ENCODE measurements at regions not wholly inside any gene's neighbourhood (a gene's known extent, or its start where the extent isn't known, plus 50 kb on each side); places are given as distances from the start of the nearest gene placed in this dataset.

DNA sequence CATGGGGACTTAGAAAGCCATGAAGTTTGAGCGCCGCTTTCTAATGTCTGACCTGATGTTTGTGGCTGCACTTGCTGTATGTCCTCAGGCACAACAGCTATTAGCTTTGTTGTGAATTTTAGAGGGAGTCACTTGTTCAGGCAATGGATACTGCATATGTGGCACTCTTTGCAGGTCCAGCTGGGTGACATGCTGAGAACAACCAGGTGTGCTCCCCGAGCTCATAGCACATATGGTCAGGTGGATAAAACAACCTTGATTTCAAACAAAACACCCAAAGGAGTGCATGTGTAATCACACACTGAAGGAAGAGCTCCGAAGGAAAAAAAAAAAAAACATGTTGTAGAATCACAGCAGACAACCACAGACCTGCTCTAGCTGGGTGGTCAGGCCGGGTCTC lies 178.6 kb downstream of the BACH1 start:
- DNase-seq = no peak
- Histone ChIP-seq H3K27me3 (ENCODE audit: insufficient read depth, low read depth, severe bottlenecking) (no peaks in the 10 kb centered on the region), H3K4me3 (ENCODE audit: low read depth, low read length) (no peak overlapping the region), H3K36me3 (no peaks in the 10 kb centered on the region), H3K9me3 (ENCODE audit: severe bottlenecking) (peaks cover 5% of the 10 kb centered on the region), H3K27ac (no peak overlapping the region)
- TF ChIP-seq, protein P1, sequence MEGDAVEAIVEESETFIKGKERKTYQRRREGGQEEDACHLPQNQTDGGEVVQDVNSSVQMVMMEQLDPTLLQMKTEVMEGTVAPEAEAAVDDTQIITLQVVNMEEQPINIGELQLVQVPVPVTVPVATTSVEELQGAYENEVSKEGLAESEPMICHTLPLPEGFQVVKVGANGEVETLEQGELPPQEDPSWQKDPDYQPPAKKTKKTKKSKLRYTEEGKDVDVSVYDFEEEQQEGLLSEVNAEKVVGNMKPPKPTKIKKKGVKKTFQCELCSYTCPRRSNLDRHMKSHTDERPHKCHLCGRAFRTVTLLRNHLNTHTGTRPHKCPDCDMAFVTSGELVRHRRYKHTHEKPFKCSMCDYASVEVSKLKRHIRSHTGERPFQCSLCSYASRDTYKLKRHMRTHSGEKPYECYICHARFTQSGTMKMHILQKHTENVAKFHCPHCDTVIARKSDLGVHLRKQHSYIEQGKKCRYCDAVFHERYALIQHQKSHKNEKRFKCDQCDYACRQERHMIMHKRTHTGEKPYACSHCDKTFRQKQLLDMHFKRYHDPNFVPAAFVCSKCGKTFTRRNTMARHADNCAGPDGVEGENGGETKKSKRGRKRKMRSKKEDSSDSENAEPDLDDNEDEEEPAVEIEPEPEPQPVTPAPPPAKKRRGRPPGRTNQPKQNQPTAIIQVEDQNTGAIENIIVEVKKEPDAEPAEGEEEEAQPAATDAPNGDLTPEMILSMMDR (IDR thresholded peaks at IDR 0.05; ENCODE audit: low read depth, low read length) = no peak

DNA sequence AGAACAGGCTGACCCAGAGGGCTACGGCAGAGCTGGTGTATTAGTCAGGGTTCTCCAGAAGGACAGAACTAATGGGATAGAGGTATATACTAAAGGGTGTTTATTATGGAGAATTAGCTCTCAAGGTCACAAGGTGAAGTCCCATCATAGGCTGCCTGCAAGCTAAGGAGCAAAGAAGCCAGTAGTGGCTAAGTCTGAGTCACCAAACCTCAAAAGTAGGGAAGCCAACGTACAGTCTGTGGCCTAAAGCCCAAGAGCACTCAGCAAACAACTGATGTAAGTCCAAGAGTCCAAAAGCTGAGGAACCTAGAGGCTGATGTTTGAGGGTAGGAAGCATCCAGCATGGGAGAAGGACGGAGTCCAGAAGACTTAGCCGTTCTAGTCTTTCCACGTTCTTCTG lies 179.2 kb downstream of the BACH1 start:
- H3K36me3 ChIP-seq = no peaks in the 10 kb centered on the region
- no peaks in the 10 kb centered on the region for H3K27me3 ChIP-seq (ENCODE audit: insufficient read depth, low read depth, severe bottlenecking)
- H3K9me3 ChIP-seq (ENCODE audit: severe bottlenecking) = peaks cover 5% of the 10 kb centered on the region
- TF ChIP-seq, protein P1 (IDR thresholded peaks at IDR 0.05; ENCODE audit: low read depth, low read length) = no peak
- H3K4me3 ChIP-seq (ENCODE audit: low read depth, low read length) = no peak overlapping the region
- no peak for DNase-seq
- no peak overlapping the region for H3K27ac ChIP-seq

DNA sequence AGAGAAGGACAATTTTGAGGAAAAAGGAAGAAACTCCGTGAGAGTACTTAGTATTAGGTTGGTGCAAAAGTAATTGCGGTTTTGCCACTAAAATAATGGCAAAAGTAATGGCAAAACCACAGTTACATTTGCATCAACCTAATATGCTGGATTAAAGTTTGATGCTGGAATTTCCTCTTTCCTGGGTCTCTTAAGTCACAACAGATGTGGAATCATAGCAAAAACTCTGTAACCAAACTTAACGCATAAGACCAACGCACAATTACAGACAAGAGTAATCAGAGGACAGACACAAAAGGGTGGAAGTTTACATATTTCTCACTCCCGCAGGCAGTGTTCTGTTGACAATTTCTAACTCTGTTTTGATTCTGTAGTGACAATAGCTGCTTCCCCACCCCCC lies 182.4 kb downstream of the BACH1 start:
- H3K9me3 ChIP-seq (ENCODE audit: severe bottlenecking) = no peaks in the 10 kb centered on the region
- no peak overlapping the region for H3K4me3 ChIP-seq (ENCODE audit: low read depth, low read length)
- TF ChIP-seq, protein P1 (IDR thresholded peaks at IDR 0.05; ENCODE audit: low read depth, low read length) = no peak
- no peak for DNase-seq
- H3K36me3 ChIP-seq = no peaks in the 10 kb centered on the region; the same call in 1 of the 2 replicates
- H3K27me3 ChIP-seq (ENCODE audit: insufficient read depth, low read depth, severe bottlenecking) = no peaks in the 10 kb centered on the region
- no peak overlapping the region for H3K27ac ChIP-seq

DNA sequence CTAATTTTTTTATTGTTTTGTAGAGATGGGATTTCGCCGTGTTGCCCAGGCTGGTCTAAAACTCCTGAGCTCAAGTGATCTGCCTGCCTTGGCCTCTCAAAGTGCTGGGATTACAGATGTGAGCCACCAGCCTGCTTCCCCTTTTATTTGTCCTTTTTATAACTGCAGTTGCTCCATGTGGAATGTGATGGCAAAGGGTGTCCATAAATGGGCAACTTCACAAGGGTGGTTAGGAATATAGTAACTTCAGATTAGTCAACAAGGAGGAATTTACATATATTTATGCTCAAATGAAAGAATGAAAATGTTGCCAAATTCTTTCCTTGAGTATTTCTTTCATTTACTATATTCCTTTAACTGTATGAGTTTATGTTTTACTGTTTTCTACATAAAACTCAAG lies 182.9 kb downstream of the BACH1 start:
- no peak overlapping the region for H3K27ac ChIP-seq
- DNase-seq = no peak
- H3K9me3 ChIP-seq (ENCODE audit: severe bottlenecking) = no peaks in the 10 kb centered on the region
- no peaks in the 10 kb centered on the region; the same call in 1 of the 2 replicates for H3K36me3 ChIP-seq
- H3K4me3 ChIP-seq (ENCODE audit: low read depth, low read length) = no peak overlapping the region
- no peaks in the 10 kb centered on the region for H3K27me3 ChIP-seq (ENCODE audit: insufficient read depth, low read depth, severe bottlenecking)
- TF ChIP-seq, protein P1 (IDR thresholded peaks at IDR 0.05; ENCODE audit: low read depth, low read length) = no peak

DNA sequence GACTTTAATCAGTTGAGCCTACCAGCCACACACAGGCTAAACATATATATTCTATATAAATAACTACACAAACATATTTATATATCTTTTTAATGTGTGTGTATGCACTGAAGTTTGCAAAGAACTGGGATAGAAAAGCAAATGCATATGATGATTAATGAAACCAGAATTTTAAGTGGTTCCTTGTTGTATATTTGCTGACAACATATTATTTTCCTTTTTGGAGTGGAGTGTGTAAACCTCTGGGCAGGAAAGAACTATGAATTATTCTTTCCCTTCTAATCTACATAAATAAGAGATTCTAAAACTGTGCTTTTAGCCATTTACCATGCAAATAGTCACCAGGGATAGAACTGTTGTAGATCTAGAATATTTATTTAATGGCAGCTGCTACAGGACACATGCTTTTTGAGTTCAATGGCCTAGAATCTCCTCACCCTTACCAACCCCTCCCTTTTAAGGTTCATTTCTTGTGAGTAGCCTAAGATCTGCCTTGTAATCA lies 187.6 kb downstream of the BACH1 start:
- H3K4me3 ChIP-seq (ENCODE audit: low read depth, low read length) = no peak overlapping the region
- DNase-seq = no peak
- H3K9me3 ChIP-seq (ENCODE audit: severe bottlenecking) = no peaks in the 10 kb centered on the region
- H3K36me3 ChIP-seq = no peaks in the 10 kb centered on the region; the same call in 1 of the 2 replicates
- H3K27me3 ChIP-seq (ENCODE audit: insufficient read depth, low read depth, severe bottlenecking) = no peaks in the 10 kb centered on the region
- no peak overlapping the region for H3K27ac ChIP-seq
- TF ChIP-seq, protein P1 (IDR thresholded peaks at IDR 0.05; ENCODE audit: low read depth, low read length) = no peak

Data from WERI-Rb-1 (cell line).